Tibial nerve (tissue), 4 donors: ENCODE measurements at regions not wholly inside any gene's neighbourhood (a gene's known extent, or its start where the extent isn't known, plus 50 kb on each side); places are given as distances from the start of the nearest gene placed in this dataset.

Source experiments
- CTCF ChIP-seq, 5 experiments: fragments of 200-600 bp in 3 of 5; fragments of 450-650 bp in 2 of 5; sonication (generic) in 3 of 5; IDR thresholded peaks; one replicate each; pipeline ENCODE4 v1.5.1; 2016 to 2019; ENCODE audit warnings: antibody characterized with exemption in 5 of 5, mild to moderate bottlenecking in 3 of 5, moderate library complexity in 2 of 5
- EP300 ChIP-seq, 2 donors: sonication (generic); formaldehyde crosslinking; IDR thresholded peaks; one replicate each; pipeline ENCODE4 v1.6.1; 2017; ENCODE audit warnings: antibody characterized with exemption in 2 of 2, mild to moderate bottlenecking in 1 of 2
- POLR2A ChIP-seq, 2 donors: fragments of 450-650 bp; IDR thresholded peaks; one replicate each; pipeline ENCODE4 v1.6.1; 2017; ENCODE audit warnings: antibody characterized with exemption in 2 of 2, mild to moderate bottlenecking in 2 of 2, moderate library complexity in 2 of 2

- TF ChIP-seq CTCF (IDR thresholded peaks at IDR 0.05) (no peak), EP300 (IDR thresholded peaks at IDR 0.05) (no peak), POLR2A (IDR thresholded peaks at IDR 0.05) (no peak)
Measured at GRCh38 chr19:28301463-28301862, 911.5 kb downstream of the UQCRFS1 start.
